ENCODE measurements at regions not wholly inside any gene's neighbourhood (a gene's known extent, or its start where the extent isn't known, plus 50 kb on each side); places are given as distances from the start of the nearest gene placed in this dataset.
"Not testable (repeated sequence)": the region's sequence is repeated elsewhere in the genome, so short reads cannot be mapped to it uniquely, and the experiment has no call there.

DNA sequence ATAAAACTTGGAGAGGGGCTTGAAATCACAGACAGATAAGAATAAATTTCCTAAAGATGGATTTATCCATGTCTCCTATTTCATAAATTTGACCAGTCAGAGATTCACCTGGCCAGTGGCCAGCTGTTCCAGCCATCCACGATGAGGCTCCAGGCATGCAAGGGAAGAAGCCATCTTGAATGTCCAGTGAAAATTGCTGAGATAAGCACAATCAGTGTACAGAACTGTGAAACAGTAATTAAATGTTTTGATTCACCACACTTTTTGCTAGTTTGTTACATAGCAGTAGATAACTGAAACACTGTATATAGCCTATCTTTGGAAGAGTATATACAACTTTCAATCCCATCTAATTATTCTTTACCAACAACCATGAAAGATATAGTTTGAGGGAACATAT is 163.5 kb downstream of the HINT1 start:
- no peaks in the 10 kb centered on the region for H3K36me3 Mint-ChIP-seq (ENCODE audit: low read depth)

DNA sequence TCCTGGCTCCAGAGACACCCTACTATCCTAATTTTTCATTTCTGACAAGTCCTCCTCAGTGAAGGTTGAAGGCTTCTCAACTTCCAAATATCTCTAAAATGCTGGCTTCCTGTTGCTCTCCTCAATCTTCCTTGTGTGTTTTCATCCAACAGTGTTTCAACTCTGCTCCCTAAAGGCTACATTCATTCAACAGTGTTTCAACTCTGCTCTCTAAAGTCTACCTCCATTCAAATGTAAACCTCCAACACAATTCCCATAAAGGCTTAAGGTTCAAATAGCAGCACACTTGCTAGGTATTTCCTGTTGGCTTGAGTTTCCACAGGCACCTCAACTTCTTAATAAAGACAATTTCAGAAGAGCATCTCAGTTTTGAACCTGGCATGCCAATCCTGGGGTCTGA is 164.8 kb downstream of the HINT1 start:
- DNase-seq (ENCODE audit: low read depth, low spot score) = no peak
- TF ChIP-seq, protein P1, sequence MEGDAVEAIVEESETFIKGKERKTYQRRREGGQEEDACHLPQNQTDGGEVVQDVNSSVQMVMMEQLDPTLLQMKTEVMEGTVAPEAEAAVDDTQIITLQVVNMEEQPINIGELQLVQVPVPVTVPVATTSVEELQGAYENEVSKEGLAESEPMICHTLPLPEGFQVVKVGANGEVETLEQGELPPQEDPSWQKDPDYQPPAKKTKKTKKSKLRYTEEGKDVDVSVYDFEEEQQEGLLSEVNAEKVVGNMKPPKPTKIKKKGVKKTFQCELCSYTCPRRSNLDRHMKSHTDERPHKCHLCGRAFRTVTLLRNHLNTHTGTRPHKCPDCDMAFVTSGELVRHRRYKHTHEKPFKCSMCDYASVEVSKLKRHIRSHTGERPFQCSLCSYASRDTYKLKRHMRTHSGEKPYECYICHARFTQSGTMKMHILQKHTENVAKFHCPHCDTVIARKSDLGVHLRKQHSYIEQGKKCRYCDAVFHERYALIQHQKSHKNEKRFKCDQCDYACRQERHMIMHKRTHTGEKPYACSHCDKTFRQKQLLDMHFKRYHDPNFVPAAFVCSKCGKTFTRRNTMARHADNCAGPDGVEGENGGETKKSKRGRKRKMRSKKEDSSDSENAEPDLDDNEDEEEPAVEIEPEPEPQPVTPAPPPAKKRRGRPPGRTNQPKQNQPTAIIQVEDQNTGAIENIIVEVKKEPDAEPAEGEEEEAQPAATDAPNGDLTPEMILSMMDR (conservative IDR thresholded peaks at IDR 0.05) = no peak
- Mint-ChIP-seq H3K27ac (ENCODE audit: unreplicated experiment) (no peak overlapping the region), H3K36me3 (ENCODE audit: low read depth) (no peaks in the 10 kb centered on the region), H3K27me3 (ENCODE audit: low read depth) (no peaks in the 10 kb centered on the region), H3K9me3 (no peaks in the 10 kb centered on the region), H3K4me1 (no peaks in the 10 kb centered on the region), H3K4me3 (no peak overlapping the region)

More for the DNA sequence above, 163.5 kb downstream of the HINT1 start:
- Mint-ChIP-seq H3K9me3 (no peaks in the 10 kb centered on the region), H3K4me1 (no peaks in the 10 kb centered on the region), H3K27ac (ENCODE audit: unreplicated experiment) (no peak overlapping the region), H3K4me3 (no peak overlapping the region), H3K27me3 (ENCODE audit: low read depth) (no peaks in the 10 kb centered on the region)
- no peak for DNase-seq (ENCODE audit: low read depth, low spot score)
- TF ChIP-seq, protein P1 (conservative IDR thresholded peaks at IDR 0.05) = no peak

- H3K4me3 Mint-ChIP-seq; H3K27ac Mint-ChIP-seq (ENCODE audit: unreplicated experiment); H3K4me1 Mint-ChIP-seq; H3K9me3 Mint-ChIP-seq; DNase-seq (ENCODE audit: low read depth, low spot score); H3K36me3 Mint-ChIP-seq (ENCODE audit: low read depth); H3K27me3 Mint-ChIP-seq (ENCODE audit: low read depth): not testable (repeated sequence)
These were observed 168.3 kb downstream of the HINT1 start for GRCh38 chr5:130996720-130997119.

DNA sequence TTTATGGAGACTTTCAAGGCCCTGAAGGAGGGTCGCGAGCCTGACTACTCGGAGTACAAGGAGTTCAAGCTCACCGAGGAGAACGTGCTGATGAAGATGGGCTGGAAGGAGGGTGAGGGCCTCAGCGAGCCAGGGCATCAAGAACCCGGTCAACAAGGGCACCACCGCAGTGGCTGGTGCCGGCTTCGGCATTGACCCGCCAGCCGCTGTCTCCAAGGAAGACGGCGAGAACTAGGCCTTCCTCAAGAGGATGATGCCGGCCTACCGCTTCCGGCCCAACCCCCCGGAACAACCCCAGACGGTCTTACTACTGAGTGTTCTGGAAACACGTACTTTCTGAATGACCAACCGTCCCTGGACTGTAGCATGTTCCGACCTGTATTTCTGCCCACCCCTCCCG is 169.2 kb downstream of the HINT1 start:
- no peak overlapping the region for H3K27ac Mint-ChIP-seq (ENCODE audit: unreplicated experiment)
- no peak for DNase-seq (ENCODE audit: low read depth, low spot score)

DNA sequence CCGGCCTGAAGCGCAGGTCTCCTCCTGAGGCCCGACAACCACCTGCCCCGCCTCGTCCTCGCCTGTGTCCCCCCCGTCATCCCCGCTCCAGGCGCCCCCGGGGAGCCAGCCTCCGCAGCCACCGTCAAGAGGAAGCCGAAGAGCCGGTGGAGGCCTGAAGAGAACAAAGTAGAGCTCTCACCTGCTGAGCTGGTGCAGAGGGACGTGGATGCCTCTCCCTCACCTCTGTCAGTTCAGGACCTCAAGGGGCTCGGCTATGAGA is 169.9 kb downstream of the HINT1 start:
- Mint-ChIP-seq H3K36me3 (ENCODE audit: low read depth) (no peaks in the 10 kb centered on the region), H3K4me3 (no peak overlapping the region), H3K9me3 (peaks cover 2% of the 10 kb centered on the region), H3K27ac (ENCODE audit: unreplicated experiment) (no peak overlapping the region), H3K27me3 (ENCODE audit: low read depth) (no peaks in the 10 kb centered on the region), H3K4me1 (peaks cover 11% of the 10 kb centered on the region)
- DNase-seq (ENCODE audit: low read depth, low spot score) = no peak
- TF ChIP-seq, protein P1 (conservative IDR thresholded peaks at IDR 0.05) = no peak

More for the DNA sequence above, 169.2 kb downstream of the HINT1 start:
- H3K9me3 Mint-ChIP-seq = peaks cover 2% of the 10 kb centered on the region
- H3K36me3 Mint-ChIP-seq (ENCODE audit: low read depth) = no peaks in the 10 kb centered on the region
- H3K4me3 Mint-ChIP-seq = no peak overlapping the region
- H3K27me3 Mint-ChIP-seq (ENCODE audit: low read depth) = no peaks in the 10 kb centered on the region
- peaks cover 11% of the 10 kb centered on the region for H3K4me1 Mint-ChIP-seq
- TF ChIP-seq, protein P1 (conservative IDR thresholded peaks at IDR 0.05) = no peak

- DNase-seq (ENCODE audit: low read depth, low spot score) = no peak
- Mint-ChIP-seq H3K4me3 (no peak overlapping the region), H3K27me3 (ENCODE audit: low read depth) (no peaks in the 10 kb centered on the region), H3K27ac (ENCODE audit: unreplicated experiment) (peak overlapping the region; percentile 52), H3K4me1 (peaks cover 11% of the 10 kb centered on the region), H3K9me3 (peaks cover 2% of the 10 kb centered on the region), H3K36me3 (ENCODE audit: low read depth) (no peaks in the 10 kb centered on the region)
- TF ChIP-seq, protein P1 (conservative IDR thresholded peaks at IDR 0.05) = no peak
These were observed 170.4 kb downstream of the HINT1 start for GRCh38 chr5:130994496-130995253.
